Panc1 (cell line): ENCODE measurements at regions not wholly inside any gene's neighbourhood (a gene's known extent, or its start where the extent isn't known, plus 50 kb on each side); places are given as distances from the start of the nearest gene placed in this dataset.

Experiments
- ATAC-seq: fragments of 200-7000 bp; cut with Tn5 transposase; 2 replicates; pipeline ENCODE4 v1.9.1; 2020; ENCODE audit warnings: mild to moderate bottlenecking, moderate library complexity
- BruUV-seq: library from RNA; stranded (reverse); fragments of 400-500 nt; replicated peaks from 2 replicates; lab custom pipeline; 2021; lab: Mats Ljungman, UMichigan
- CTCF ChIA-PET: fragments of 300-600 bp; sonication (Branson Sonifier 250); formaldehyde crosslinking; loops from one replicate; lab custom pipeline; 2022; ENCODE audit warnings: antibody characterized with exemption; lab: Charles Lee
- POLR2A ChIA-PET: fragments of 300-600 bp; sonication (Branson Sonifier 250); formaldehyde crosslinking; loops from one replicate; lab custom pipeline; 2022; ENCODE audit warnings: antibody characterized with exemption; lab: Charles Lee
- DNase-seq: peaks from one replicate; pipeline ENCODE4 v3.0.0-alpha.2; 2010; ENCODE audit warnings: low read depth, low spot score
- H3K27ac ChIP-seq: 2 replicates; pipeline ENCODE4 v1.5.1; 2011; ENCODE audit warnings: mild to moderate bottlenecking, low read length, inconsistent platforms
- H3K27me3 ChIP-seq: fragments of 200-500 bp; sonication (Bioruptor generic); 2 replicates; pipeline ENCODE4 v1.6.0; 2014; ENCODE audit warnings: low read length, inconsistent platforms; ENCODE audit not compliant: control insufficient read depth, insufficient read depth
- H3K36me3 ChIP-seq: fragments of 200-500 bp; sonication (Bioruptor generic); 2 replicates; pipeline ENCODE4 v1.5.1; 2014; ENCODE audit warnings: inconsistent platforms, mild to moderate bottlenecking, low read length, moderate library complexity; ENCODE audit not compliant: control insufficient read depth, insufficient read depth
- H3K4me1 ChIP-seq: 2 replicates; pipeline ENCODE4 v1.5.1; 2011; ENCODE audit warnings: inconsistent platforms, mild to moderate bottlenecking, low read length, moderate library complexity; ENCODE audit not compliant: control insufficient read depth, insufficient read depth
- H3K4me3 ChIP-seq, 2 experiments: 2 replicates each; pipeline ENCODE4 v1.5.1; 2011 to 2012; ENCODE audit warnings: low read depth in 2 of 2, low read length in 2 of 2, mild to moderate bottlenecking in 2 of 2, inconsistent platforms in 1 of 2, moderate library complexity in 1 of 2
- H3K9me3 ChIP-seq: fragments of 200-500 bp; sonication (Bioruptor generic); 2 replicates; pipeline ENCODE4 v1.5.1; 2014; ENCODE audit warnings: low read depth, mild to moderate bottlenecking, inconsistent platforms, low read length, moderate library complexity; ENCODE audit not compliant: control insufficient read depth, insufficient read depth
- POLR2AphosphoS5 ChIP-seq: IDR thresholded peaks from 2 replicates; pipeline ENCODE4 v1.6.1; 2012; ENCODE audit warnings: mild to moderate bottlenecking, low read depth, low read length, moderate library complexity
- SIN3A ChIP-seq: IDR thresholded peaks from 2 replicates; pipeline ENCODE4 v1.6.1; 2012; ENCODE audit warnings: low read depth, mild to moderate bottlenecking, low read length, moderate library complexity, borderline replicate concordance; ENCODE audit not compliant: insufficient read depth
- TCF7L2 ChIP-seq: IDR thresholded peaks from 2 replicates; pipeline ENCODE4 v1.6.1; 2011; ENCODE audit warnings: mild to moderate bottlenecking, low read depth, low read length, inconsistent platforms
- in situ Hi-C: cut with HindIII; loops from 2 replicates; pipeline ENCODE4 v1.10.0; 2016; ENCODE audit warnings: low sequenced_read_pairs, low pct_unique_long_range_greater_than_20kb
- intact Hi-C: fragments of 100-400 bp; cut with micrococcal nuclease; formaldehyde crosslinking; loops from one replicate; pipeline ENCODE4 v1.10.0; 2022; ENCODE audit not compliant: unreplicated experiment
- TF ChIP-seq, protein P1 (sequence below): fragments of 450-650 bp; IDR thresholded peaks from 2 replicates; pipeline ENCODE4 v1.5.1; 2017; ENCODE audit warnings: mild to moderate bottlenecking
- TF ChIP-seq, protein P2 (sequence below), 2 experiments: IDR thresholded peaks; 2 replicates each; pipeline ENCODE4 v1.6.1; 2011 to 2012; ENCODE audit warnings: low read depth in 2 of 2, control low read depth in 1 of 2, low read length in 1 of 2, mild to moderate bottlenecking in 1 of 2, moderate library complexity in 1 of 2; ENCODE audit not compliant: insufficient read depth in 1 of 2

DNA sequence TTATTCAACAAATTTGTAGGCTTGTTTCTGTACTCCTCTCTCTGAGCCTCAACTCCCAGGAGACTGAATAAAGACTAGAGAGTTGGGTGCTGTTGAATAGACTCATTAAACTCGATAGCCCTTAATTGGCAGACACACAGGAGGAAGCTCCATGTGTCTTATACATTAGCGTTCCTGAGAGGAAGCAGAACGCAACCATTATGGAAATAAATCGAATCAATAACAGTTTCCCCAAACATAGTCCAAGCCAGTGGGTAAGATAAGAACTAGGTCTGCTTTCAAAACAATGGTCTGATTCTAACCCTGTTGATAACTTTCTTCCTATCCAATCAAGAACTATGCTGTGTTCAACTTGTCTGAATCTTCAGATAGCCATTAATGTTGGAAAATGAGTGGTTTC is 118.1 kb upstream of the FNDC3A start:
- no TSS peak for BruUV-seq
- TF ChIP-seq, protein P1, sequence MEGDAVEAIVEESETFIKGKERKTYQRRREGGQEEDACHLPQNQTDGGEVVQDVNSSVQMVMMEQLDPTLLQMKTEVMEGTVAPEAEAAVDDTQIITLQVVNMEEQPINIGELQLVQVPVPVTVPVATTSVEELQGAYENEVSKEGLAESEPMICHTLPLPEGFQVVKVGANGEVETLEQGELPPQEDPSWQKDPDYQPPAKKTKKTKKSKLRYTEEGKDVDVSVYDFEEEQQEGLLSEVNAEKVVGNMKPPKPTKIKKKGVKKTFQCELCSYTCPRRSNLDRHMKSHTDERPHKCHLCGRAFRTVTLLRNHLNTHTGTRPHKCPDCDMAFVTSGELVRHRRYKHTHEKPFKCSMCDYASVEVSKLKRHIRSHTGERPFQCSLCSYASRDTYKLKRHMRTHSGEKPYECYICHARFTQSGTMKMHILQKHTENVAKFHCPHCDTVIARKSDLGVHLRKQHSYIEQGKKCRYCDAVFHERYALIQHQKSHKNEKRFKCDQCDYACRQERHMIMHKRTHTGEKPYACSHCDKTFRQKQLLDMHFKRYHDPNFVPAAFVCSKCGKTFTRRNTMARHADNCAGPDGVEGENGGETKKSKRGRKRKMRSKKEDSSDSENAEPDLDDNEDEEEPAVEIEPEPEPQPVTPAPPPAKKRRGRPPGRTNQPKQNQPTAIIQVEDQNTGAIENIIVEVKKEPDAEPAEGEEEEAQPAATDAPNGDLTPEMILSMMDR = no peak
- no peak for TF ChIP-seq POLR2AphosphoS5
- TF ChIP-seq TCF7L2 = no peak
- TF ChIP-seq, protein P2, sequence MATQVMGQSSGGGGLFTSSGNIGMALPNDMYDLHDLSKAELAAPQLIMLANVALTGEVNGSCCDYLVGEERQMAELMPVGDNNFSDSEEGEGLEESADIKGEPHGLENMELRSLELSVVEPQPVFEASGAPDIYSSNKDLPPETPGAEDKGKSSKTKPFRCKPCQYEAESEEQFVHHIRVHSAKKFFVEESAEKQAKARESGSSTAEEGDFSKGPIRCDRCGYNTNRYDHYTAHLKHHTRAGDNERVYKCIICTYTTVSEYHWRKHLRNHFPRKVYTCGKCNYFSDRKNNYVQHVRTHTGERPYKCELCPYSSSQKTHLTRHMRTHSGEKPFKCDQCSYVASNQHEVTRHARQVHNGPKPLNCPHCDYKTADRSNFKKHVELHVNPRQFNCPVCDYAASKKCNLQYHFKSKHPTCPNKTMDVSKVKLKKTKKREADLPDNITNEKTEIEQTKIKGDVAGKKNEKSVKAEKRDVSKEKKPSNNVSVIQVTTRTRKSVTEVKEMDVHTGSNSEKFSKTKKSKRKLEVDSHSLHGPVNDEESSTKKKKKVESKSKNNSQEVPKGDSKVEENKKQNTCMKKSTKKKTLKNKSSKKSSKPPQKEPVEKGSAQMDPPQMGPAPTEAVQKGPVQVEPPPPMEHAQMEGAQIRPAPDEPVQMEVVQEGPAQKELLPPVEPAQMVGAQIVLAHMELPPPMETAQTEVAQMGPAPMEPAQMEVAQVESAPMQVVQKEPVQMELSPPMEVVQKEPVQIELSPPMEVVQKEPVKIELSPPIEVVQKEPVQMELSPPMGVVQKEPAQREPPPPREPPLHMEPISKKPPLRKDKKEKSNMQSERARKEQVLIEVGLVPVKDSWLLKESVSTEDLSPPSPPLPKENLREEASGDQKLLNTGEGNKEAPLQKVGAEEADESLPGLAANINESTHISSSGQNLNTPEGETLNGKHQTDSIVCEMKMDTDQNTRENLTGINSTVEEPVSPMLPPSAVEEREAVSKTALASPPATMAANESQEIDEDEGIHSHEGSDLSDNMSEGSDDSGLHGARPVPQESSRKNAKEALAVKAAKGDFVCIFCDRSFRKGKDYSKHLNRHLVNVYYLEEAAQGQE (IDR thresholded peaks at IDR 0.05; ENCODE audit: insufficient read depth in 1 of 2, low read depth in 2 of 2, low read length in 1 of 2) = no peak
- no peak for TF ChIP-seq SIN3A
- Histone ChIP-seq H3K4me1 (no peaks in the 10 kb centered on the region), H3K36me3 (no peaks in the 10 kb centered on the region), H3K27me3 (no peaks in the 10 kb centered on the region), H3K4me3 (no peak overlapping the region), H3K27ac (no peak overlapping the region), H3K9me3 (no peaks in the 10 kb centered on the region)
- ChIA-PET CTCF (no interaction called here), POLR2A (no interaction called here)
- intact Hi-C loops (no loop called here), in situ Hi-C loops (no loop called here)
- ATAC-seq = no peak
- DNase-seq = no peak

DNA sequence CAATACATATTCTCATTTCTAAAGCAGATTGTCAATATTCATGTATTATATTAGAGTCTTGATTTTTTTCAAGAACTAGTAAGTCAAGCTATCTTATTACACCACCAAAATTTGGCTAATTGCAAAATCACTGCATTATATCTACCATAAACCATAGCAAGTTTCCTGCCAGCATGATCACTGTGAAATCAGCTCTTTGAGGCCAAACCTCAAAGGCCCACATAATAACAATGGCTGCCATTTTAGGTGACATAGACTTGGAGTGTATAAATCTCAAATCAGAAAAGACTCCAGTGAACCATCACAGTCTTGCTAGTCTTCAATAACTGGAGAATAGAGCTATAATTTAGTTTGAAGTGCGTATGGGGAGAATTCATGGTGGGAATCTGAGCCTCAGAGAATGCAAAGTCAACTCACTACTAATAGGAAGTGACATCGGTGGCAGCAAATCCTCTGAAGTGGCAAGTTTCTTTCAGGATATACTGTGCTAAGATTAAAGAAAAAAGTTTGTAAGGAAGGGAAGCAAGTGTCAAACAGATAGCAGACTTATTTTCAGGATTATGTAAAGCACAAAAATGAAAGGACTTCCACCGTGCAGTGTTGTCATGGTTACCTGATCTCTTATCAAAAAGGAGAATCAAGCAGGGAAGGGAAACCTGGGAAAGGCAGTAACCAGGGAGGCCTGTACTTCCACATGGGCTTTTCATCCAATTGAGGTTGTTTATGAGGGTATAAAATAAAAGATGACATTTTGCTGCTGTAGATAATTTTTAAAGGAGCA is 117.4 kb upstream of the FNDC3A start:
- in situ Hi-C loops = no loop called here
- no TSS peak for BruUV-seq
- no peaks in the 10 kb centered on the region for H3K4me1 ChIP-seq
- TF ChIP-seq SIN3A (no peak), POLR2AphosphoS5 (no peak), TCF7L2 (no peak)
- TF ChIP-seq, protein P1 = no peak
- TF ChIP-seq, protein P2 (IDR thresholded peaks at IDR 0.05; ENCODE audit: insufficient read depth in 1 of 2, low read depth in 2 of 2, low read length in 1 of 2) = no peak
- ATAC-seq (no peak), DNase-seq (no peak)
- ChIA-PET CTCF (no interaction called here), POLR2A (no interaction called here)
- no peaks in the 10 kb centered on the region for H3K27me3 ChIP-seq
- H3K4me3 ChIP-seq = no peak overlapping the region
- H3K9me3 ChIP-seq = no peaks in the 10 kb centered on the region
- H3K36me3 ChIP-seq = no peaks in the 10 kb centered on the region
- H3K27ac ChIP-seq = no peak overlapping the region
- intact Hi-C loops = no loop called here
